Fibroblast of villous mesenchyme (primary cell): ENCODE measurements at regions not wholly inside any gene's neighbourhood (a gene's known extent, or its start where the extent isn't known, plus 50 kb on each side); places are given as distances from the start of the nearest gene placed in this dataset.

Experiments used
- DNase-seq: peaks from one replicate; pipeline ENCODE4 v3.0.0-alpha.2; 2010; ENCODE audit warnings: low read depth
- H3K4me3 ChIP-seq: 2 replicates; pipeline ENCODE4 v1.5.1; 2011; ENCODE audit warnings: low read depth, mild to moderate bottlenecking, low read length
- CTCF ChIP-seq: IDR thresholded peaks from 2 replicates; pipeline ENCODE4 v1.5.1; 2012; ENCODE audit warnings: low read depth, mild to moderate bottlenecking, low read length; ENCODE audit not compliant: insufficient read depth

- H3K4me3 ChIP-seq: no peak overlapping the region
- TF ChIP-seq CTCF: no peak
- no peak for DNase-seq
These were observed 177.1 kb downstream of the BCL11B start for GRCh38 chr14:99094901-99095300.

GRCh38 chr14:99095369-99095768 lies 176.6 kb downstream of the BCL11B start:
- H3K4me3 ChIP-seq: no peak overlapping the region
- DNase-seq: no peak
- no peak for TF ChIP-seq CTCF

- DNase-seq: no peak
- H3K4me3 ChIP-seq: no peak overlapping the region
- no peak for TF ChIP-seq CTCF
These were observed 173.8 kb downstream of the BCL11B start for GRCh38 chr14:99098199-99098598.

GRCh38 chr14:99099051-99099787 lies 172.8 kb downstream of the BCL11B start:
- no peak for TF ChIP-seq CTCF
- no peak for DNase-seq
- no peak overlapping the region for H3K4me3 ChIP-seq

GRCh38 chr14:99100497-99101270 lies 171.3 kb downstream of the BCL11B start:
- H3K4me3 ChIP-seq: no peak overlapping the region
- DNase-seq: no peak
- no peak for TF ChIP-seq CTCF

GRCh38 chr14:99101855-99102461 lies 170.0 kb downstream of the BCL11B start:
- no peak for TF ChIP-seq CTCF
- DNase-seq: no peak
- no peak overlapping the region for H3K4me3 ChIP-seq
